Neural progenitor cell (in vitro differentiated cells): ENCODE measurements at regions not wholly inside any gene's neighbourhood (a gene's known extent, or its start where the extent isn't known, plus 50 kb on each side); places are given as distances from the start of the nearest gene placed in this dataset.

Source experiments
- DNase-seq: peaks from one replicate; pipeline ENCODE4 v3.0.0-alpha.2; 2016; ENCODE audit warnings: low spot score
- H2AFZ ChIP-seq: fragments of 200-600 bp; sonication (generic); replicated peaks from 2 replicates; pipeline ENCODE4 v1.6.1; 2016; ENCODE audit warnings: antibody characterized with exemption
- H3F3A ChIP-seq: fragments of 200-600 bp; sonication (generic); 2 replicates; pipeline ENCODE4 v1.6.1; 2016; ENCODE audit warnings: antibody characterized with exemption, low read depth
- H3K27ac ChIP-seq: fragments of 200-600 bp; sonication (generic); 2 replicates; pipeline ENCODE4 v1.5.1; 2016; ENCODE audit warnings: mild to moderate bottlenecking
- H3K27me3 ChIP-seq: fragments of 200-600 bp; sonication (generic); 2 replicates; pipeline ENCODE4 v1.6.1; 2016; ENCODE audit warnings: mild to moderate bottlenecking, moderate library complexity
- H3K36me3 ChIP-seq: fragments of 200-600 bp; sonication (generic); 2 replicates; pipeline ENCODE4 v1.5.1; 2016
- H3K4me1 ChIP-seq: fragments of 200-600 bp; sonication (generic); 2 replicates; pipeline ENCODE4 v1.6.1; 2016; ENCODE audit warnings: mixed run types
- H3K4me2 ChIP-seq: fragments of 200-600 bp; sonication (generic); 2 replicates; pipeline ENCODE4 v1.6.1; 2016
- H3K4me3 ChIP-seq: fragments of 200-600 bp; sonication (generic); 2 replicates; pipeline ENCODE4 v1.5.1; 2016
- H3K79me2 ChIP-seq: fragments of 200-600 bp; sonication (generic); 2 replicates; pipeline ENCODE4 v1.6.1; 2016; ENCODE audit warnings: low read depth
- H3K9ac ChIP-seq: fragments of 200-600 bp; sonication (generic); 2 replicates; pipeline ENCODE4 v1.6.1; 2016
- H3K9me3 ChIP-seq: fragments of 200-600 bp; sonication (generic); 2 replicates; pipeline ENCODE4 v1.5.1; 2016; ENCODE audit warnings: low read depth
- H4K20me1 ChIP-seq: fragments of 200-600 bp; sonication (generic); 2 replicates; pipeline ENCODE4 v1.6.1; 2016; ENCODE audit warnings: low read depth
- H3K27ac Mint-ChIP-seq: 3 replicates; pipeline ENCODE4 v1.8.0; 2021; ENCODE audit warnings: mixed read lengths
- H3K27me3 Mint-ChIP-seq: 2 replicates; pipeline ENCODE4 v1.8.0; 2022; ENCODE audit warnings: low read depth, mild to moderate bottlenecking, inconsistent platforms, moderate library complexity, mixed read lengths; ENCODE audit not compliant: insufficient read depth
- H3K36me3 Mint-ChIP-seq: 3 replicates; pipeline ENCODE4 v1.8.0; 2021; ENCODE audit warnings: mixed read lengths
- H3K4me1 Mint-ChIP-seq: 3 replicates; pipeline ENCODE4 v1.8.0; 2021; ENCODE audit warnings: mixed read lengths
- H3K4me3 Mint-ChIP-seq: 3 replicates; pipeline ENCODE4 v1.8.0; 2021; ENCODE audit warnings: mild to moderate bottlenecking, moderate library complexity, mixed read lengths
- H3K9me3 Mint-ChIP-seq: 3 replicates; pipeline ENCODE4 v1.8.0; 2020; ENCODE audit warnings: mixed read lengths
- CTCF ChIP-seq: fragments of 200-600 bp; sonication (generic); IDR thresholded peaks from 2 replicates; pipeline ENCODE4 v1.5.1; 2017; ENCODE audit warnings: antibody characterized with exemption, mild to moderate bottlenecking
- EZH2 ChIP-seq: fragments of 200-600 bp; sonication (generic); IDR thresholded peaks from 2 replicates; pipeline ENCODE4 v1.6.1; 2017; ENCODE audit warnings: antibody characterized with exemption, mild to moderate bottlenecking, moderate library complexity
- EZH2phosphoT487 ChIP-seq: fragments of 200-600 bp; sonication (generic); IDR thresholded peaks from 2 replicates; pipeline ENCODE4 v1.6.1; 2017; ENCODE audit warnings: antibody characterized with exemption

- Histone ChIP-seq H3K27me3 (no peaks in the 10 kb centered on the region), H4K20me1 (no peaks in the 10 kb centered on the region), H2AFZ (no peak overlapping the region), H3K4me1 (no peaks in the 10 kb centered on the region), H3K9ac (no peak overlapping the region), H3K4me3 (no peak overlapping the region), H3K4me2 (no peak overlapping the region), H3K9me3 (no peaks in the 10 kb centered on the region), H3F3A (no peaks in the 10 kb centered on the region), H3K79me2 (no peaks in the 10 kb centered on the region), H3K27ac (no peak overlapping the region), H3K36me3 (no peaks in the 10 kb centered on the region)
- no peak for DNase-seq
- Mint-ChIP-seq H3K4me3 (no peak overlapping the region), H3K4me1 (no peaks in the 10 kb centered on the region), H3K9me3 (peaks cover 21% of the 10 kb centered on the region), H3K27me3 (peaks cover 4% of the 10 kb centered on the region), H3K36me3 (no peaks in the 10 kb centered on the region), H3K27ac (no peak overlapping the region)
- no peak for TF ChIP-seq EZH2phosphoT487
- TF ChIP-seq EZH2 = no peak
- TF ChIP-seq CTCF = no peak
These were observed 79.3 kb upstream of the ZNF32 start for GRCh38 chr10:43727935-43728334.

GRCh38 chr10:43715334-43715733 is 66.7 kb upstream of the ZNF32 start:
- no peak for DNase-seq
- H3K9me3 Mint-ChIP-seq = peaks cover 13% of the 10 kb centered on the region

GRCh38 chr10:43712821-43713584 is 64.3 kb upstream of the ZNF32 start:
- Mint-ChIP-seq H3K4me3 (no peak overlapping the region), H3K9me3 (peaks cover 5% of the 10 kb centered on the region), H3K36me3 (no peaks in the 10 kb centered on the region), H3K27me3 (peaks cover 3% of the 10 kb centered on the region), H3K4me1 (peaks cover under 1% of the 10 kb centered on the region), H3K27ac (no peak overlapping the region)
- H3K4me3 ChIP-seq = no peak overlapping the region
- H3K9ac ChIP-seq = no peak overlapping the region
- H3K79me2 ChIP-seq = no peaks in the 10 kb centered on the region
- no peak for TF ChIP-seq EZH2
- no peak for TF ChIP-seq EZH2phosphoT487
- no peak for TF ChIP-seq CTCF
- no peak for DNase-seq
- no peak overlapping the region for H2AFZ ChIP-seq
- H3K36me3 ChIP-seq = no peaks in the 10 kb centered on the region
- H3K4me1 ChIP-seq = no peaks in the 10 kb centered on the region
- H4K20me1 ChIP-seq = no peaks in the 10 kb centered on the region
- no peaks in the 10 kb centered on the region for H3K9me3 ChIP-seq
- H3F3A ChIP-seq = no peaks in the 10 kb centered on the region
- no peak overlapping the region for H3K4me2 ChIP-seq
- H3K27ac ChIP-seq = no peak overlapping the region
- no peaks in the 10 kb centered on the region for H3K27me3 ChIP-seq

More at GRCh38 chr10:43715334-43715733, 66.7 kb upstream of the ZNF32 start:
- Histone ChIP-seq H3K27ac (no peak overlapping the region), H3K4me1 (no peaks in the 10 kb centered on the region), H2AFZ (no peak overlapping the region), H3K4me3 (no peak overlapping the region), H3K79me2 (no peaks in the 10 kb centered on the region), H3K9ac (no peak overlapping the region), H4K20me1 (no peaks in the 10 kb centered on the region), H3F3A (no peaks in the 10 kb centered on the region), H3K27me3 (no peaks in the 10 kb centered on the region), H3K4me2 (no peak overlapping the region), H3K9me3 (no peaks in the 10 kb centered on the region), H3K36me3 (no peaks in the 10 kb centered on the region)
- H3K4me1 Mint-ChIP-seq = no peaks in the 10 kb centered on the region
- H3K36me3 Mint-ChIP-seq = no peaks in the 10 kb centered on the region
- no peak for TF ChIP-seq EZH2phosphoT487
- TF ChIP-seq EZH2 = no peak
- no peak for TF ChIP-seq CTCF
- H3K4me3 Mint-ChIP-seq = no peak overlapping the region
- no peak overlapping the region for H3K27ac Mint-ChIP-seq
- H3K27me3 Mint-ChIP-seq = peaks cover 3% of the 10 kb centered on the region
